ENCODE measurements at regions not wholly inside any gene's neighbourhood (a gene's known extent, or its start where the extent isn't known, plus 50 kb on each side); places are given as distances from the start of the nearest gene placed in this dataset.
A peak's percentile ranks its signal among the peaks of the same experiment; 100 is the strongest.

- in situ Hi-C loops (cut with HindIII; ENCODE audit: low pct_ligation_motif_present, low pct_unique_long_range_greater_than_20kb, low sequenced_read_pairs): no loop called here
- no peak for DNase-seq
Observed at GRCh38 chr14:62158779-62159178, 396.6 kb downstream of the SNAPC1 start.

GRCh38 chr14:62159314-62159713, 397.1 kb downstream of the SNAPC1 start:
- no peak for DNase-seq
- in situ Hi-C loops (cut with HindIII; ENCODE audit: low pct_ligation_motif_present, low pct_unique_long_range_greater_than_20kb, low sequenced_read_pairs): no loop called here

- in situ Hi-C loops (cut with HindIII; ENCODE audit: low pct_ligation_motif_present, low pct_unique_long_range_greater_than_20kb, low sequenced_read_pairs): no loop called here
- DNase-seq: peak; percentile 40
Observed at GRCh38 chr14:62162998-62163589, 400.9 kb downstream of the SNAPC1 start.

DNA sequence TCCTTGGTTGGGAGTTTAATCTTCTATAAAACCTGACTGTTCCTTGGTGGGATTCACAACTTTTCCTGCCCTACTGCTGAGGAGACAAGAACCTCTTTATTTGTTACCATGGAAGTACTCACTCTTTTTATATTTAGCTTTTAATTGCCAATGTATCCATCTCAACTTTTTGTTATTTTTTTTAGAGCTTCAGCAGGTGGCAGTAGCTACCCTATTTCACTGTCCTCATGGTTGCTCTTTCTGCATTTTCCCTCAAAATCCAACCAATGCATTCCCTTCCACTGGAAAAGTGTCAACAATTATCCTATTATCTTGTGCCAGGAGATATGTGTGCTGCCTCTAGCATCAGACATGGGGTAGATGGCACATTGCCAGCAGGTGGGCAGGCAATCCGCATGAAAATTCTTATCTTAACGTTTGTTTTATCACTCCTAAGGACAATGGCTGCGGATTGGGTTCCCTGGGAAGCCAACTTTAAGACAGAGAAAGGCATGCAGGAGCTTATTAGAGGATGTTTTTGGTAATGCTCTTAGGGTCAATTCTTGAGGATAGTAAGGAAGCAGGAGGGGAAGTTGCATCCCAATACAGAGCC, 406.4 kb downstream of the SNAPC1 start:
- in situ Hi-C loops (cut with HindIII; ENCODE audit: low pct_ligation_motif_present, low pct_unique_long_range_greater_than_20kb, low sequenced_read_pairs): no loop called here
- DNase-seq: no peak

DNA sequence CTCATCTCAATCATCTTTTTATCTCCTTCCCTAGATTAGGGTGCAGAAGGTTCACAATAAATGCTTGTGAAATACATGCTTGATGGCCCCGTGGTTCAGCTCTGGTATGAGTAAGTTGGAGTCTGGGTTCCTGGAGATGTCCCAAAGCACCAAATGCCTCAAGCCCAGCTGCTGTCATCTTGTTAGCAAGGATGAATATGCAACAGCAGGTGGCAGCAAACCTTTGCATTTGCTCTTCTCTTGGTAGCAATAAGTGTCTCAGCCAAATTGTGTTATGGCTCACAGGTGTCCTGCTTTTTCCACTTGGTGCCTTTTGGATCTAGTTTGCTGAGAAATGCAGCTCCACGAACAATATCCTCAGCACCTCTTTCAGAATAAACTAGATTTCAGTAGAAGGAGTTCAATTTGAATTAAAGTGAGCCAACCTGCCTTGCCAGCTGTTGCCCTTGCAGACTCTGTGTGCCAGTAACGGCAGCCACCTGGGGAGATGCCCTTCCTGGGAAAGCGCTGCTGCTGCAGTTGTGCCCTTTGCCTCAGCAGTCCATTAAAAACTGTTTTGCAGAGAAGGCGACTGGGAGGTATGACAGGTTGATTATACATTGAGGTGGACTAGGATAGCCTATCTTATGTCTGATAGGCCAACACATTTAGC, 417.3 kb downstream of the SNAPC1 start:
- in situ Hi-C loops (cut with HindIII; ENCODE audit: low pct_ligation_motif_present, low pct_unique_long_range_greater_than_20kb, low sequenced_read_pairs): no loop called here
- peak; percentile 50 for DNase-seq

DNA sequence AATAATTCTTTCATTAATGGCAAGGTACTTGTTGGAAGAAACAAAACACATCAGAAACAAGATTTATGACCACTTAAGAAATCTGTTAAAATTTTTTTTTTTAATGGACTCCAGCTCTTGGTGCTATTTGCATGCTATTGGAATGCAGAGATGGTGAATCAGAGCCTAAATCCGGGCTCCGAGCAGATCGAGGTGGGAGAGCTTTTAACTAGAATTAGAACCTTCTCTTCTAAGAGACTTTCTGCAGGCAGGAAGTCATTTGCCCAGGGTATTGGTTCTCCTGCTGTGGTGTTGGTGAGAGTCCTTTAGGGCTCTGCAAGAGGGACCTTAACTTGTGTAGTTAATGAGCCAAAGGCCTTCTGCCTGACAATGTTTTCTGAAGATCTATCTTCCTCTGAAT, 419.4 kb downstream of the SNAPC1 start:
- in situ Hi-C loops (cut with HindIII; ENCODE audit: low pct_ligation_motif_present, low pct_unique_long_range_greater_than_20kb, low sequenced_read_pairs): no loop called here
- no peak for DNase-seq

DNA sequence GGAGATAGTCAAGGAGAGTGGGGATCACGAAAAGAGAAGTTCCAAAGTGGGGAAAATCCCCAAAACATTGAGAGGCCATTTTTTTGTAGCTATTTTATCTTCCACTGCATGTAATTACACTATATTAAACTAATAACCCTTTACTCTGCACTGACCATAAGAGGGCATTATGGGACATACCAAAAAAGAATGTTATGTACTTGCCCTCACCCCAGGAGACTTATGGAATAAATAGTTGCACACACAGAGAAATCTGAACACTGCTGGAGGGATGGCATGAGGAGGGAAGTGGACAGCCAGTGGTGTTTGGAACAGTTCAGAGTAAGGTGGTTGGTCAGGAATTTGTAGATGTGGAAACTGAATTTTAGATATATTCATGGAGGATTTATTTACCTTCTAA, 422.9 kb downstream of the SNAPC1 start:
- no peak for DNase-seq
- in situ Hi-C loops (cut with HindIII; ENCODE audit: low pct_ligation_motif_present, low pct_unique_long_range_greater_than_20kb, low sequenced_read_pairs): no loop called here

GRCh38 chr14:62187265-62187664, 425.0 kb downstream of the SNAPC1 start:
- no peak for DNase-seq
- in situ Hi-C loops (cut with HindIII; ENCODE audit: low pct_ligation_motif_present, low pct_unique_long_range_greater_than_20kb, low sequenced_read_pairs): no loop called here

GRCh38 chr14:62189698-62190097, 427.5 kb downstream of the SNAPC1 start:
- in situ Hi-C loops (cut with HindIII; ENCODE audit: low pct_ligation_motif_present, low pct_unique_long_range_greater_than_20kb, low sequenced_read_pairs): no loop called here
- no peak for DNase-seq

DNA sequence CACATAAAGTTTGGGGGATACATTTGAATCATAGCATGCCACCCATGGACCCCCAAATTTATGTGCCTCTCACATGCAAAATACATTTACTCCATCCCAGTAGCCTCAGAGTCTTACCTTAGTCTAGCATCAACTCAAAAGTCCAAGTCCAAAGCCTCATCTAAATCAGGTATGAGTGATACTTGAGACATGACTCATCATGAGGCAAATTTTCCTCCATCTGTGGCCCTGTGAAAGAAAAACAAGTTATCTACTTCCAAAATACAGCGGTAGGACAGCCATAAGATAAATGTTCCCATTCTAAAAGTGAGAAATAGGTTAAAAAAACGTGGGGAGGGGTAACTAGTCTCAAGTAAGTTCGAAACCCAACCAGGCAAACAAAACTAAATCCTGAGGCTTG, 444.2 kb downstream of the SNAPC1 start:
- in situ Hi-C loops (cut with HindIII; ENCODE audit: low pct_ligation_motif_present, low pct_unique_long_range_greater_than_20kb, low sequenced_read_pairs): no loop called here
- no peak for DNase-seq

- in situ Hi-C loops (cut with HindIII; ENCODE audit: low pct_ligation_motif_present, low pct_unique_long_range_greater_than_20kb, low sequenced_read_pairs): no loop called here
- DNase-seq: no peak
Observed at GRCh38 chr14:62209287-62209899, 447.2 kb downstream of the SNAPC1 start.

- no peak for DNase-seq
- in situ Hi-C loops (cut with HindIII; ENCODE audit: low pct_ligation_motif_present, low pct_unique_long_range_greater_than_20kb, low sequenced_read_pairs): no loop called here
Observed at GRCh38 chr14:62213516-62213915, 451.3 kb downstream of the SNAPC1 start.

- in situ Hi-C loops (cut with HindIII; ENCODE audit: low pct_ligation_motif_present, low pct_unique_long_range_greater_than_20kb, low sequenced_read_pairs): no loop called here
- no peak for DNase-seq
Observed at GRCh38 chr14:62216121-62216520, 453.9 kb downstream of the SNAPC1 start.

DNA sequence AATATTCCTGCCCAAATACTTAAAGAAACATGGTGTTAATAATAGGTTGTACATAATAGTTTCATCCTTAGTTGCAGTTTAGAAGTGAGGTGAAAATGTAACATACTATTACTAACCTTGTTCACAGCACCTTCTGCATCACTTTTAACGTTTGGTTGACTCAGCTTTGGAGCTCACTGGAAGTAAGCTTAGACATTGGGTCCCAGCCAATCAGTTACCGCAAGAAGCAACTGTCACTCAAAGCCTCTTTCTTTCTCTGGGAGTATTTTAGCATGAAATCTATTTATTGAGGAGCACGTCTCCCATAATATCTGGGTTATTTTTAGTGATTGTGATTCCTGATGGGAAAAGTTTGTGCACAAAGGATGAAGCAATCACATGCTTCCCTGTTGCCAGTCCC, 472.6 kb downstream of the SNAPC1 start:
- DNase-seq: no peak
- in situ Hi-C loops (cut with HindIII; ENCODE audit: low pct_ligation_motif_present, low pct_unique_long_range_greater_than_20kb, low sequenced_read_pairs): no loop called here

- DNase-seq: no peak
- in situ Hi-C loops (cut with HindIII; ENCODE audit: low pct_ligation_motif_present, low pct_unique_long_range_greater_than_20kb, low sequenced_read_pairs): no loop called here
Observed at GRCh38 chr14:62244221-62244620, 482.0 kb downstream of the SNAPC1 start.

DNA sequence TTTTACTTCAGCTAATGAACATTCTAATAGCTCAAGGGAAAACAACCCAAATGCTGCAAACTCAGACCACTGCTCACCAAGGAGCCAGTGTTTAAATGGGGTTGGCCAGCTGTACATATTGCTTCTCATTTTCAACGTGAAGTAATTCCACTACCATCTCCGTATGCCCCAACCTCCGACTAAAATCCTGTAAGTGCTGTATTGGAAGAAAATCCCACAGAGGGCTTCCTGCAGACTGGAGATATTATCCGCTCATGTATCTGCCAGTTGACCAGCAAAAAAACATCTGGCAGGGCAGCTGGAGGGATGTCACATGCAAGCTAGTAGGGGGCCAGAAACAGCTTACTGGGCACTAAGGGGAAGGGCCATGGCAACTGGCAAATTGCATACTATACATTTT, 485.0 kb downstream of the SNAPC1 start:
- no peak for DNase-seq
- in situ Hi-C loops (cut with HindIII; ENCODE audit: low pct_ligation_motif_present, low pct_unique_long_range_greater_than_20kb, low sequenced_read_pairs): no loop called here

- in situ Hi-C loops (cut with HindIII; ENCODE audit: low pct_ligation_motif_present, low pct_unique_long_range_greater_than_20kb, low sequenced_read_pairs): no loop called here
- DNase-seq: no peak
Observed at GRCh38 chr14:62251237-62251636, 489.0 kb downstream of the SNAPC1 start.

DNA sequence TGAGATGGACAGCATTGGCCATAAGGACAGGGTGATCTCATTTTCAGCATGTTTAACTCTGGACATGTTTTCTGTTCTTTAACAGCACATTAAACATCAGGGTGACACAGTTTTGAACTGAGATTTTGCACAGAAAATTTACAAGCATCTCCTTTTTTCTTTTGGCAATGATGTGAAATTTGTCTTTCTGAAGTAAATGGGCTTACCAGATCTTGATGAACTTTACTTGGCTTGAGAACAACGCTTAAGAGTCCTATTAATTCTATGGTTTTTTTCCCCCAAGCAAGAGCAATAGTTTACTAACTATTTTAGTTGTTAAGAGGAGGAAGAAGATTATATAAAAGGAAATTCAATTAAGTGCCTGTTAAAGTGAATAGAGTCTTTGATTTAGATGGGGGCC, 491.0 kb downstream of the SNAPC1 start:
- in situ Hi-C loops (cut with HindIII; ENCODE audit: low pct_ligation_motif_present, low pct_unique_long_range_greater_than_20kb, low sequenced_read_pairs): no loop called here
- no peak for DNase-seq

- no peak for DNase-seq
- in situ Hi-C loops (cut with HindIII; ENCODE audit: low pct_ligation_motif_present, low pct_unique_long_range_greater_than_20kb, low sequenced_read_pairs): no loop called here
Observed at GRCh38 chr14:62253911-62254310, 491.7 kb downstream of the SNAPC1 start.

- in situ Hi-C loops (cut with HindIII; ENCODE audit: low pct_ligation_motif_present, low pct_unique_long_range_greater_than_20kb, low sequenced_read_pairs): no loop called here
- DNase-seq: no peak
Observed at GRCh38 chr14:62269204-62269603, 507.0 kb downstream of the SNAPC1 start.
